Mesenchymal stem cell (in vitro differentiated cells and primary cell): ENCODE measurements at regions not wholly inside any gene's neighbourhood (a gene's known extent, or its start where the extent isn't known, plus 50 kb on each side); places are given as distances from the start of the nearest gene placed in this dataset.

Experiments used
- DNase-seq: peaks from one replicate; pipeline ENCODE4 v3.0.0-alpha.2; 2013
- H2AFZ ChIP-seq: one replicate; pipeline ENCODE4 v1.6.1; 2013; ENCODE audit warnings: low read depth, mild to moderate bottlenecking, control low read depth, inconsistent platforms, low read length, moderate library complexity
- H2AK5ac ChIP-seq: 2 replicates; pipeline ENCODE4 v1.6.1; 2013; ENCODE audit warnings: low read length, moderate library complexity, mild to moderate bottlenecking, inconsistent platforms; ENCODE audit not compliant: severe bottlenecking
- H2BK120ac ChIP-seq: one replicate; pipeline ENCODE4 v1.6.1; 2013; ENCODE audit warnings: low read depth, mild to moderate bottlenecking, inconsistent platforms, low read length, moderate library complexity
- H2BK12ac ChIP-seq, 2 experiments: one replicate each; pipeline ENCODE4 v1.6.1; 2013; ENCODE audit warnings: inconsistent platforms in 2 of 2, low read length in 2 of 2, mild to moderate bottlenecking in 2 of 2, moderate library complexity in 2 of 2, control low read depth in 1 of 2
- H2BK15ac ChIP-seq: one replicate; pipeline ENCODE4 v1.6.1; 2013; ENCODE audit warnings: mild to moderate bottlenecking, low read depth, inconsistent platforms; ENCODE audit not compliant: poor library complexity, severe bottlenecking
- H2BK5ac ChIP-seq: 2 replicates; pipeline ENCODE4 v1.6.1; 2013; ENCODE audit warnings: low read depth, mild to moderate bottlenecking, low read length, control low read depth, inconsistent platforms; ENCODE audit not compliant: poor library complexity, severe bottlenecking
- H3K14ac ChIP-seq, 2 experiments: one replicate each; pipeline ENCODE4 v1.6.1; 2013; ENCODE audit warnings: inconsistent platforms in 2 of 2, low read length in 2 of 2, control low read depth in 1 of 2, mild to moderate bottlenecking in 1 of 2, moderate library complexity in 1 of 2
- H3K18ac ChIP-seq, 2 experiments: one replicate each; pipeline ENCODE4 v1.6.1; 2013; ENCODE audit warnings: inconsistent platforms in 2 of 2, low read length in 2 of 2, control low read depth in 1 of 2, low read depth in 1 of 2, mild to moderate bottlenecking in 1 of 2
- H3K23ac ChIP-seq, 2 experiments: one replicate each; pipeline ENCODE4 v1.6.1; 2013; ENCODE audit warnings: inconsistent platforms in 2 of 2, low read length in 2 of 2, mild to moderate bottlenecking in 2 of 2, moderate library complexity in 2 of 2, control low read depth in 1 of 2
- H3K27ac ChIP-seq: 2 replicates; pipeline ENCODE4 v1.5.1; 2013; ENCODE audit warnings: mild to moderate bottlenecking, moderate library complexity, low read length, control low read depth, inconsistent platforms; ENCODE audit not compliant: poor library complexity, severe bottlenecking
- H3K27me3 ChIP-seq, 2 experiments: 2 replicates each; pipeline versions ENCODE4 v1.6.1 to v1.7.0; 2013; ENCODE audit warnings: low read length in 2 of 2, mild to moderate bottlenecking in 2 of 2, moderate library complexity in 2 of 2, control low read depth in 1 of 2, inconsistent platforms in 1 of 2; ENCODE audit not compliant: control insufficient read depth in 1 of 2, insufficient read depth in 1 of 2
- H3K36me3 ChIP-seq, 2 experiments: 2 replicates each; pipeline versions ENCODE4 v1.6.1 to v1.7.0; 2013; ENCODE audit warnings: low read length in 2 of 2, control low read depth in 1 of 2, inconsistent platforms in 1 of 2, low read depth in 1 of 2, mild to moderate bottlenecking in 1 of 2; ENCODE audit not compliant: insufficient read depth in 2 of 2, control insufficient read depth in 1 of 2
- H3K4ac ChIP-seq, 2 experiments: one replicate each; pipeline ENCODE4 v1.6.1; 2013; ENCODE audit warnings: inconsistent platforms in 2 of 2, low read length in 2 of 2, mild to moderate bottlenecking in 2 of 2, moderate library complexity in 2 of 2, control low read depth in 1 of 2, low read depth in 1 of 2
- H3K4me1 ChIP-seq: 2 replicates; pipeline ENCODE4 v1.6.1; 2013; ENCODE audit warnings: low read depth, low read length, control low read depth; ENCODE audit not compliant: control insufficient read depth, insufficient read depth
- H3K4me2 ChIP-seq: 2 replicates; pipeline ENCODE4 v1.6.1; 2013; ENCODE audit warnings: low read length, mild to moderate bottlenecking, inconsistent platforms; ENCODE audit not compliant: poor library complexity, severe bottlenecking
- H3K4me3 ChIP-seq, 2 experiments: 2 replicates each; pipeline versions ENCODE4 v1.5.1 to v1.7.0; 2013; ENCODE audit warnings: low read length in 2 of 2, mild to moderate bottlenecking in 2 of 2, control low read depth in 1 of 2, low read depth in 1 of 2; ENCODE audit not compliant: insufficient read depth in 1 of 2
- H3K79me1 ChIP-seq: replicated peaks from 2 replicates; pipeline ENCODE4 v1.6.1; 2013; ENCODE audit warnings: mild to moderate bottlenecking, control low read depth, low read length, inconsistent platforms; ENCODE audit not compliant: poor library complexity, severe bottlenecking
- H3K9ac ChIP-seq: 2 replicates; pipeline ENCODE4 v1.7.0; 2013; ENCODE audit warnings: mild to moderate bottlenecking, low read length, moderate library complexity
- H3K9me3 ChIP-seq: 2 replicates; pipeline ENCODE4 v1.7.0; 2013; ENCODE audit warnings: mild to moderate bottlenecking, low read length; ENCODE audit not compliant: control insufficient read depth
- H4K8ac ChIP-seq: one replicate; pipeline ENCODE4 v1.6.1; 2013; ENCODE audit warnings: inconsistent platforms, mild to moderate bottlenecking, low read length, moderate library complexity
- H4K91ac ChIP-seq: one replicate; pipeline ENCODE4 v1.6.1; 2013; ENCODE audit warnings: mild to moderate bottlenecking, low read length, inconsistent platforms
- WGBS: methylation state at CpG from one replicate; pipeline ENCODE4 v1.1.7; 2013; ENCODE audit warnings: mixed read lengths; 5-methylcytosine and 5-hydroxymethylcytosine counted together

GRCh38 chr3:106184540-106185457, 316.0 kb upstream of the CBLB start:
- WGBS, result 100% methylated on average over 1 of the region's 4 CpGs
- H3K9me3 ChIP-seq, result no peaks in the 10 kb centered on the region
- no peak overlapping the region for H2BK120ac ChIP-seq
- no peak overlapping the region for H2AK5ac ChIP-seq
- H2AFZ ChIP-seq, result no peak overlapping the region
- no peak overlapping the region for H3K4ac ChIP-seq
- no peaks in the 10 kb centered on the region for H3K4me1 ChIP-seq
- H4K8ac ChIP-seq, result no peak overlapping the region
- DNase-seq, result no peak
- no peak overlapping the region for H3K14ac ChIP-seq
- H3K4me3 ChIP-seq, result no peak overlapping the region
- no peaks in the 10 kb centered on the region for H3K36me3 ChIP-seq
- H2BK5ac ChIP-seq, result no peak overlapping the region
- H3K27ac ChIP-seq, result no peak overlapping the region
- no peak overlapping the region for H3K18ac ChIP-seq
- no peak overlapping the region for H2BK12ac ChIP-seq
- no peak overlapping the region for H2BK15ac ChIP-seq
- no peak overlapping the region for H3K9ac ChIP-seq
- H3K23ac ChIP-seq, result no peak overlapping the region
- no peak overlapping the region for H3K4me2 ChIP-seq
- no peaks in the 10 kb centered on the region for H3K79me1 ChIP-seq
- H4K91ac ChIP-seq, result no peak overlapping the region
- no peaks in the 10 kb centered on the region for H3K27me3 ChIP-seq

GRCh38 chr3:106185949-106186348, 317.1 kb upstream of the CBLB start:
- Histone ChIP-seq H3K4ac (no peak overlapping the region), H3K27me3 (no peaks in the 10 kb centered on the region), H3K9me3 (no peaks in the 10 kb centered on the region), H3K23ac (no peak overlapping the region), H2AFZ (no peak overlapping the region), H2BK15ac (no peak overlapping the region), H2BK12ac (no peak overlapping the region), H3K18ac (no peak overlapping the region), H3K36me3 (no peaks in the 10 kb centered on the region), H3K9ac (no peak overlapping the region), H2BK120ac (no peak overlapping the region), H3K14ac (no peak overlapping the region), H4K91ac (no peak overlapping the region), H3K79me1 (no peaks in the 10 kb centered on the region), H3K4me3 (no peak overlapping the region), H2BK5ac (no peak overlapping the region), H2AK5ac (no peak overlapping the region), H3K4me2 (no peak overlapping the region), H3K4me1 (no peaks in the 10 kb centered on the region), H3K27ac (no peak overlapping the region), H4K8ac (no peak overlapping the region)
- no peak for DNase-seq
- no CpG with 5 or more reads among the region's 2 CpGs for WGBS

DNA sequence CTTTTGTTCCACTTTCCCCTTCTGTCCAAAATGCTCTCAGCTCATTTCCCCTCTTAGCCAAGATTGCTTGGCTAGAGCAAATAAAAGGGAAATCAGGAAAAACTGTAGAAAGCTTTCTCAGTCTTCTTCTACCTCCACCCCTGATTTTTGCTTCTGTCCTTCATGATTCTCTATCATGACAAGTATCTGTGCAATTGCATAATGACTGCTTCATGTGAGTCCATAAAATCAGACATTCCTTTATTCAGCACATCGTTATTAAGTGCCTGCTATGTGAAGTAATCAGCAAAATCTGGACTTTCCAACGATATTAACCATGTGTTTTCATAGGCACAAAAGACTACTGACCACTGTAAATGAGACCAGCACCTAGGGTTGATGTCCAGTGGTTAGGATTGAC, 321.5 kb upstream of the CBLB start:
- no peaks in the 10 kb centered on the region for H3K36me3 ChIP-seq
- H2BK15ac ChIP-seq, result no peak overlapping the region
- 97% methylated on average over 2 of the region's 2 CpGs for WGBS
- H3K14ac ChIP-seq, result no peak overlapping the region
- H3K27me3 ChIP-seq, result no peaks in the 10 kb centered on the region
- H2BK5ac ChIP-seq, result no peak overlapping the region
- H2BK12ac ChIP-seq, result no peak overlapping the region
- no peaks in the 10 kb centered on the region for H3K9me3 ChIP-seq
- no peak overlapping the region for H2AFZ ChIP-seq
- no peak overlapping the region for H4K8ac ChIP-seq
- no peak overlapping the region for H2AK5ac ChIP-seq
- H3K18ac ChIP-seq, result no peak overlapping the region
- H2BK120ac ChIP-seq, result no peak overlapping the region
- no peaks in the 10 kb centered on the region for H3K79me1 ChIP-seq
- DNase-seq, result no peak
- H3K4me1 ChIP-seq, result no peaks in the 10 kb centered on the region
- H3K9ac ChIP-seq, result no peak overlapping the region
- H3K4me2 ChIP-seq, result no peak overlapping the region
- no peak overlapping the region for H4K91ac ChIP-seq
- H3K23ac ChIP-seq, result no peak overlapping the region
- no peak overlapping the region for H3K4ac ChIP-seq
- no peak overlapping the region for H3K27ac ChIP-seq
- no peak overlapping the region for H3K4me3 ChIP-seq

- no peaks in the 10 kb centered on the region for H3K36me3 ChIP-seq
- H2BK120ac ChIP-seq, result no peak overlapping the region
- H2BK15ac ChIP-seq, result no peak overlapping the region
- no peak overlapping the region for H2AFZ ChIP-seq
- no peak overlapping the region for H4K91ac ChIP-seq
- DNase-seq, result no peak
- H3K18ac ChIP-seq, result no peak overlapping the region
- no peaks in the 10 kb centered on the region for H3K9me3 ChIP-seq
- H2BK5ac ChIP-seq, result no peak overlapping the region
- H2AK5ac ChIP-seq, result no peak overlapping the region
- H3K4me1 ChIP-seq, result no peaks in the 10 kb centered on the region
- H3K23ac ChIP-seq, result no peak overlapping the region
- no peak overlapping the region for H3K9ac ChIP-seq
- no peak overlapping the region for H3K4me3 ChIP-seq
- no peak overlapping the region for H4K8ac ChIP-seq
- H3K27ac ChIP-seq, result no peak overlapping the region
- H3K27me3 ChIP-seq, result no peaks in the 10 kb centered on the region
- no CpG with 5 or more reads among the region's 1 CpG for WGBS
- no peaks in the 10 kb centered on the region for H3K79me1 ChIP-seq
- H3K4ac ChIP-seq, result no peak overlapping the region
- H2BK12ac ChIP-seq, result no peak overlapping the region
- no peak overlapping the region for H3K14ac ChIP-seq
- no peak overlapping the region for H3K4me2 ChIP-seq
These were observed 322.4 kb upstream of the CBLB start for GRCh38 chr3:106191211-106191610.
